ENCODE measurements at regions not wholly inside any gene's neighbourhood (a gene's known extent, or its start where the extent isn't known, plus 50 kb on each side); places are given as distances from the start of the nearest gene placed in this dataset.

DNA sequence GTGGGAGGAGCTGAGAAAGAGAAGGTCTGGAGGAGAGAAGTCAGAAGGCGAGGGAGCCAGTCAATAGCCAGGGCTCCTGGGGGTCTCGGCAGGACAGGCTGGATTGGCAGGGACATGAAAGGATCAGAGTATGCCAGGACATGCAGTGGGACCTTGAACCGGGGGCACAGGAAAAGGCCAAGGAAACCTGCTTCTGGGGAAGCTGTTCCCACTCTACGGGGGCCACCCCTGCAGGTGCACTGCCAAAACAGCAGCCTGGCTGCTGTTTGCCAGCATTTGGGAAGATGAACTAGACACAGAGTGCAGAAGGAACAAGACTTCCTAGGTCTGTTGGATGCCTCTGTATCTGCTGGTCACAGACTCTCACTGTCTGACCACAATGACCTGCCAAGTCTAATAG lies 194.9 kb upstream of the PRSS58 start:
- H3K27me3 ChIP-seq (ENCODE audit: insufficient read depth, poor library complexity, severe bottlenecking), result no peaks in the 10 kb centered on the region
- no peak overlapping the region for H3K4me3 ChIP-seq (replicated peaks; ENCODE audit: insufficient read depth, low read length)
- no peak overlapping the region for H3K27ac ChIP-seq (replicated peaks)
- no peak for DNase-seq (ENCODE audit: low read depth in 1 of 2, low spot score in 1 of 2)
- TF ChIP-seq, protein P1, sequence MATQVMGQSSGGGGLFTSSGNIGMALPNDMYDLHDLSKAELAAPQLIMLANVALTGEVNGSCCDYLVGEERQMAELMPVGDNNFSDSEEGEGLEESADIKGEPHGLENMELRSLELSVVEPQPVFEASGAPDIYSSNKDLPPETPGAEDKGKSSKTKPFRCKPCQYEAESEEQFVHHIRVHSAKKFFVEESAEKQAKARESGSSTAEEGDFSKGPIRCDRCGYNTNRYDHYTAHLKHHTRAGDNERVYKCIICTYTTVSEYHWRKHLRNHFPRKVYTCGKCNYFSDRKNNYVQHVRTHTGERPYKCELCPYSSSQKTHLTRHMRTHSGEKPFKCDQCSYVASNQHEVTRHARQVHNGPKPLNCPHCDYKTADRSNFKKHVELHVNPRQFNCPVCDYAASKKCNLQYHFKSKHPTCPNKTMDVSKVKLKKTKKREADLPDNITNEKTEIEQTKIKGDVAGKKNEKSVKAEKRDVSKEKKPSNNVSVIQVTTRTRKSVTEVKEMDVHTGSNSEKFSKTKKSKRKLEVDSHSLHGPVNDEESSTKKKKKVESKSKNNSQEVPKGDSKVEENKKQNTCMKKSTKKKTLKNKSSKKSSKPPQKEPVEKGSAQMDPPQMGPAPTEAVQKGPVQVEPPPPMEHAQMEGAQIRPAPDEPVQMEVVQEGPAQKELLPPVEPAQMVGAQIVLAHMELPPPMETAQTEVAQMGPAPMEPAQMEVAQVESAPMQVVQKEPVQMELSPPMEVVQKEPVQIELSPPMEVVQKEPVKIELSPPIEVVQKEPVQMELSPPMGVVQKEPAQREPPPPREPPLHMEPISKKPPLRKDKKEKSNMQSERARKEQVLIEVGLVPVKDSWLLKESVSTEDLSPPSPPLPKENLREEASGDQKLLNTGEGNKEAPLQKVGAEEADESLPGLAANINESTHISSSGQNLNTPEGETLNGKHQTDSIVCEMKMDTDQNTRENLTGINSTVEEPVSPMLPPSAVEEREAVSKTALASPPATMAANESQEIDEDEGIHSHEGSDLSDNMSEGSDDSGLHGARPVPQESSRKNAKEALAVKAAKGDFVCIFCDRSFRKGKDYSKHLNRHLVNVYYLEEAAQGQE (IDR thresholded peaks at IDR 0.05; ENCODE audit: insufficient replicate concordance, low read depth), result no peak
- TF ChIP-seq GABPA (IDR thresholded peaks at IDR 0.05; ENCODE audit: low read depth) (no peak), POLR2AphosphoS5 (IDR thresholded peaks at IDR 0.05; ENCODE audit: low read depth) (no peak), SPI1 (IDR thresholded peaks at IDR 0.05; ENCODE audit: borderline replicate concordance, low read depth) (no peak)
- TF ChIP-seq, protein P2, sequence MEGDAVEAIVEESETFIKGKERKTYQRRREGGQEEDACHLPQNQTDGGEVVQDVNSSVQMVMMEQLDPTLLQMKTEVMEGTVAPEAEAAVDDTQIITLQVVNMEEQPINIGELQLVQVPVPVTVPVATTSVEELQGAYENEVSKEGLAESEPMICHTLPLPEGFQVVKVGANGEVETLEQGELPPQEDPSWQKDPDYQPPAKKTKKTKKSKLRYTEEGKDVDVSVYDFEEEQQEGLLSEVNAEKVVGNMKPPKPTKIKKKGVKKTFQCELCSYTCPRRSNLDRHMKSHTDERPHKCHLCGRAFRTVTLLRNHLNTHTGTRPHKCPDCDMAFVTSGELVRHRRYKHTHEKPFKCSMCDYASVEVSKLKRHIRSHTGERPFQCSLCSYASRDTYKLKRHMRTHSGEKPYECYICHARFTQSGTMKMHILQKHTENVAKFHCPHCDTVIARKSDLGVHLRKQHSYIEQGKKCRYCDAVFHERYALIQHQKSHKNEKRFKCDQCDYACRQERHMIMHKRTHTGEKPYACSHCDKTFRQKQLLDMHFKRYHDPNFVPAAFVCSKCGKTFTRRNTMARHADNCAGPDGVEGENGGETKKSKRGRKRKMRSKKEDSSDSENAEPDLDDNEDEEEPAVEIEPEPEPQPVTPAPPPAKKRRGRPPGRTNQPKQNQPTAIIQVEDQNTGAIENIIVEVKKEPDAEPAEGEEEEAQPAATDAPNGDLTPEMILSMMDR (IDR thresholded peaks at IDR 0.05; ENCODE audit: insufficient read depth, low read length), result no peak

DNA sequence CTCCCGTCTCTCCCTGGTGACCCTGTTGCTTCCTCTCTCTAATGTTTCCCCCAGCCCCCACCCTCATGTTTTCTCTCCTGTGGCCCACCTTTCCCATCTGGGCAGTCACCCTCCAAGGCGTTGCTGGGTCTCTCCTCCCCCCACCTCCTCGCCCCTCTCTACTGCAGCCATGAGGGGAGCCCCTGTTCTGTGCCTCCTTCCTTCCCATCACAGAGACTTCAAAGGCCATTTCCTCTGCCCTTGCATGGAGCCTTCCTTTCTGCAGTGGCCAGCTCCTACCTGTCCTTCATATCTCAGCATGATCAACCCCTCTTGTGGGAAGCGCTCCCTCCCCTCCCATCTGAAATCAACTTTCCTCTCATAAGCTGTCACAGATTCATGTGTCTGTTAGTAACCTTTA lies 194.0 kb upstream of the PRSS58 start:
- no peak overlapping the region for H3K4me3 ChIP-seq (replicated peaks; ENCODE audit: insufficient read depth, low read length)

DNA sequence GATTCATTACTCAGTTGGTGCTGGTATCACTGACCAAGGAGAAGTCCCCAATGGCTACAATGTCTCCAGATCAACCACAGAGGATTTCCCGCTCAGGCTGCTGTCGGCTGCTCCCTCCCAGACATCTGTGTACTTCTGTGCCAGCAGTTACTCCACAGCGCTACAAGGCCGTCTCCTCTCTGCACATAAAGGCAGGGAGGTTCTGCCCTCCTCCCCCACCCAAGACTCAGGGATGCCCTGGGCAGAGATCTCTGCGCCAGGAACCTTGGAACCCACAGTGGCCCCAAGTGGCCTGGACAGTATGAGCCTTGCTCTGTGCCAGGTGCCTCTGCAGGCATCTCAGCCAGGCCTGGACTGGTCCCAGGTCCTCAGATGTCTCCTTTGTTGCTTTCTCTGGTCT lies 193.4 kb upstream of the PRSS58 start:
- no peaks in the 10 kb centered on the region for H3K27me3 ChIP-seq (ENCODE audit: insufficient read depth, poor library complexity, severe bottlenecking)
- no peak overlapping the region for H3K4me3 ChIP-seq (replicated peaks; ENCODE audit: insufficient read depth, low read length)
- no peak overlapping the region for H3K27ac ChIP-seq (replicated peaks)
- DNase-seq (ENCODE audit: low read depth in 1 of 2, low spot score in 1 of 2), result no peak
- no peak for TF ChIP-seq POLR2AphosphoS5 (IDR thresholded peaks at IDR 0.05; ENCODE audit: low read depth)
- no peak for TF ChIP-seq GABPA (IDR thresholded peaks at IDR 0.05; ENCODE audit: low read depth)
- no peak for TF ChIP-seq SPI1 (IDR thresholded peaks at IDR 0.05; ENCODE audit: borderline replicate concordance, low read depth)
- TF ChIP-seq, protein P2 (IDR thresholded peaks at IDR 0.05; ENCODE audit: insufficient read depth, low read length), result no peak
- TF ChIP-seq, protein P1 (IDR thresholded peaks at IDR 0.05; ENCODE audit: insufficient replicate concordance, low read depth), result no peak

More for the DNA sequence above, 194.0 kb upstream of the PRSS58 start:
- DNase-seq (ENCODE audit: low read depth in 1 of 2, low spot score in 1 of 2), result no peak
- no peaks in the 10 kb centered on the region for H3K27me3 ChIP-seq (ENCODE audit: insufficient read depth, poor library complexity, severe bottlenecking)
- no peak overlapping the region for H3K27ac ChIP-seq (replicated peaks)
- TF ChIP-seq GABPA (IDR thresholded peaks at IDR 0.05; ENCODE audit: low read depth), result no peak
- TF ChIP-seq, protein P1 (IDR thresholded peaks at IDR 0.05; ENCODE audit: insufficient replicate concordance, low read depth), result no peak
- TF ChIP-seq, protein P2 (IDR thresholded peaks at IDR 0.05; ENCODE audit: insufficient read depth, low read length), result no peak
- no peak for TF ChIP-seq SPI1 (IDR thresholded peaks at IDR 0.05; ENCODE audit: borderline replicate concordance, low read depth)
- no peak for TF ChIP-seq POLR2AphosphoS5 (IDR thresholded peaks at IDR 0.05; ENCODE audit: low read depth)
